Neuronal stem cell (in vitro differentiated cells): ENCODE measurements at regions not wholly inside any gene's neighbourhood (a gene's known extent, or its start where the extent isn't known, plus 50 kb on each side); places are given as distances from the start of the nearest gene placed in this dataset.

ENCODE experiments used
- DNase-seq: peaks from one replicate; pipeline ENCODE4 v3.0.0-alpha.2; 2013; ENCODE audit warnings: low spot score
- H2AFZ ChIP-seq: one replicate; pipeline ENCODE4 v1.6.1; 2013; ENCODE audit warnings: mild to moderate bottlenecking, low read length, inconsistent platforms
- H2AK5ac ChIP-seq: 2 replicates; pipeline ENCODE4 v1.6.1; 2013; ENCODE audit warnings: low read depth, mild to moderate bottlenecking, inconsistent platforms, low read length, moderate library complexity, mixed read lengths
- H2BK120ac ChIP-seq: 2 replicates; pipeline ENCODE4 v1.6.1; 2013; ENCODE audit warnings: low read depth, mild to moderate bottlenecking, inconsistent platforms, low read length, moderate library complexity, mixed read lengths
- H2BK12ac ChIP-seq: one replicate; pipeline ENCODE4 v1.6.1; 2013; ENCODE audit warnings: low read length, inconsistent platforms
- H2BK15ac ChIP-seq: 2 replicates; pipeline ENCODE4 v1.6.1; 2013; ENCODE audit warnings: mild to moderate bottlenecking, low read length, inconsistent platforms, mixed read lengths
- H2BK5ac ChIP-seq: one replicate; pipeline ENCODE4 v1.6.1; 2013; ENCODE audit warnings: inconsistent platforms, mild to moderate bottlenecking, low read length, moderate library complexity
- H3K14ac ChIP-seq: one replicate; pipeline ENCODE4 v1.6.1; 2013; ENCODE audit warnings: low read length, inconsistent platforms
- H3K18ac ChIP-seq: 2 replicates; pipeline ENCODE4 v1.6.1; 2013; ENCODE audit warnings: low read length, inconsistent platforms
- H3K23ac ChIP-seq: 2 replicates; pipeline ENCODE4 v1.6.1; 2013; ENCODE audit warnings: low read depth, mild to moderate bottlenecking, mixed read lengths, low read length, inconsistent platforms; ENCODE audit not compliant: poor library complexity
- H3K27ac ChIP-seq: replicated peaks from 3 replicates; pipeline ENCODE4 v1.5.1; 2013; ENCODE audit warnings: low read length, inconsistent platforms
- H3K27me3 ChIP-seq, 3 experiments: 2 replicates each; pipeline ENCODE4 v1.6.1; 2013; ENCODE audit warnings: low read length in 3 of 3, mild to moderate bottlenecking in 2 of 3, inconsistent platforms in 1 of 3, low read depth in 1 of 3, mixed read lengths in 1 of 3, moderate library complexity in 1 of 3; ENCODE audit not compliant: control insufficient read depth in 3 of 3, insufficient read depth in 3 of 3
- H3K36me3 ChIP-seq, 2 donors: replicated peaks in 1 of 2; 2 replicates each; pipeline ENCODE4 v1.6.1; 2013; ENCODE audit warnings: low read length in 2 of 2; ENCODE audit not compliant: control insufficient read depth in 2 of 2, insufficient read depth in 2 of 2
- H3K4ac ChIP-seq: 2 replicates; pipeline ENCODE4 v1.6.1; 2013; ENCODE audit warnings: inconsistent platforms, mild to moderate bottlenecking, low read length, moderate library complexity
- H3K4me1 ChIP-seq, 2 donors: 1 replicate in 1 of 2; 2 replicates in 1 of 2; pipeline ENCODE4 v1.6.1; 2013; ENCODE audit warnings: low read length in 2 of 2, low read depth in 1 of 2; ENCODE audit not compliant: control insufficient read depth in 2 of 2, insufficient read depth in 1 of 2
- H3K4me2 ChIP-seq: one replicate; pipeline ENCODE4 v1.6.1; 2013; ENCODE audit warnings: mild to moderate bottlenecking, low read length, inconsistent platforms; ENCODE audit not compliant: insufficient read depth, poor library complexity, severe bottlenecking
- H3K4me3 ChIP-seq, 2 donors: 2 replicates each; pipeline ENCODE4 v1.5.1; 2013; ENCODE audit warnings: low read length in 2 of 2, mild to moderate bottlenecking in 2 of 2, inconsistent platforms in 1 of 2, moderate library complexity in 1 of 2
- H3K79me1 ChIP-seq: one replicate; pipeline ENCODE4 v1.6.1; 2013; ENCODE audit warnings: low read depth, mild to moderate bottlenecking, inconsistent platforms, low read length, moderate library complexity
- H3K9ac ChIP-seq: one replicate; pipeline ENCODE4 v1.6.1; 2013; ENCODE audit warnings: mild to moderate bottlenecking, low read depth, low read length, inconsistent platforms; ENCODE audit not compliant: poor library complexity
- H3K9me3 ChIP-seq, 2 donors: replicated peaks in 1 of 2; 2 replicates each; pipeline versions ENCODE3 to v1.6.1; 2013; ENCODE audit warnings: low read length in 2 of 2, mild to moderate bottlenecking in 2 of 2, inconsistent platforms in 1 of 2, low read depth in 1 of 2, mixed read lengths in 1 of 2, moderate library complexity in 1 of 2; ENCODE audit not compliant: control insufficient read depth in 2 of 2, insufficient read depth in 1 of 2
- H4K8ac ChIP-seq: one replicate; pipeline ENCODE4 v1.6.1; 2013; ENCODE audit warnings: low read depth, mild to moderate bottlenecking, inconsistent platforms, low read length, moderate library complexity
- H4K91ac ChIP-seq: one replicate; pipeline ENCODE4 v1.6.1; 2013; ENCODE audit warnings: low read length, low read depth, mild to moderate bottlenecking, inconsistent platforms; ENCODE audit not compliant: poor library complexity
- WGBS, 2 donors: extraction: QIAGEN DNeasy Blood & Tissue Kit; methylation state at CpG; one replicate each; pipeline ENCODE4 v1.1.7; 2013; ENCODE audit warnings: missing lambda C conversion rate in 2 of 2, mixed read lengths in 1 of 2; ENCODE audit not compliant: insufficient read length in 2 of 2, insufficient replicate concordance in 1 of 2; ENCODE audit errors: extremely low coverage in 2 of 2; 5-methylcytosine and 5-hydroxymethylcytosine counted together

DNA sequence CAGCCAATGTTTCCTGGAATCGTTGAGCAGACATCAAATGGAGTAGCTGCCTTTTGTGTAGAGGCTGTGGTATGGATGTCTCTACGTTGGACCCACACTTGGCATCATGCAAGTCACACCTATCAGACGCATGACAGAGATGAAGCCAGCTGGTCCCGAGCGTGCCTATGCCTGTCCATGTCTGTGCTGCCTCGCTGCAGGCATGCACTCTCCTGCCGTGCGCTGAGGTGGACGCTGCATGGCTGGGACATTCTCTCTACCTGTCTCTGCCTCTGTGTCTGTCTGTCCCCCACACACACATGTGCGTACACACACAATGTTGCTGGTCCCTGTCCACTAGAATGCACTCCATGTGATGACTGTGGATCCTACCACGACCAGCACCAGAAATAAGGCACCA is 514.2 kb upstream of the MYT1L start:
- no peak overlapping the region for H3K9ac ChIP-seq
- peak overlapping the region; percentile 49 for H3K14ac ChIP-seq
- H4K8ac ChIP-seq: no peak overlapping the region
- peak overlapping the region; percentile 54 for H3K18ac ChIP-seq
- no CpG with 5 or more reads among the region's 11 CpGs for WGBS, 2 donors
- H2AFZ ChIP-seq: no peak overlapping the region
- no peak overlapping the region for H2BK5ac ChIP-seq
- H2BK15ac ChIP-seq: peak overlapping the region; percentile 62
- H4K91ac ChIP-seq: no peak overlapping the region
- H3K23ac ChIP-seq: peak overlapping the region; percentile 60
- no peak overlapping the region for H3K4me2 ChIP-seq
- no peaks in the 10 kb centered on the region for H3K9me3 ChIP-seq
- no peak overlapping the region for H2BK12ac ChIP-seq
- no peaks in the 10 kb centered on the region for H3K27me3 ChIP-seq
- no peak overlapping the region for H2BK120ac ChIP-seq
- H3K4ac ChIP-seq: peak overlapping the region; percentile 46
- no peaks in the 10 kb centered on the region for H3K79me1 ChIP-seq
- H2AK5ac ChIP-seq: no peak overlapping the region
- H3K4me1 ChIP-seq: peaks cover 16 to 23% of the 10 kb centered on the region in 2 donors
- H3K4me3 ChIP-seq: no peak overlapping the region
- no peak for DNase-seq
- H3K27ac ChIP-seq: no peak overlapping the region
- no peaks in the 10 kb centered on the region for H3K36me3 ChIP-seq

DNA sequence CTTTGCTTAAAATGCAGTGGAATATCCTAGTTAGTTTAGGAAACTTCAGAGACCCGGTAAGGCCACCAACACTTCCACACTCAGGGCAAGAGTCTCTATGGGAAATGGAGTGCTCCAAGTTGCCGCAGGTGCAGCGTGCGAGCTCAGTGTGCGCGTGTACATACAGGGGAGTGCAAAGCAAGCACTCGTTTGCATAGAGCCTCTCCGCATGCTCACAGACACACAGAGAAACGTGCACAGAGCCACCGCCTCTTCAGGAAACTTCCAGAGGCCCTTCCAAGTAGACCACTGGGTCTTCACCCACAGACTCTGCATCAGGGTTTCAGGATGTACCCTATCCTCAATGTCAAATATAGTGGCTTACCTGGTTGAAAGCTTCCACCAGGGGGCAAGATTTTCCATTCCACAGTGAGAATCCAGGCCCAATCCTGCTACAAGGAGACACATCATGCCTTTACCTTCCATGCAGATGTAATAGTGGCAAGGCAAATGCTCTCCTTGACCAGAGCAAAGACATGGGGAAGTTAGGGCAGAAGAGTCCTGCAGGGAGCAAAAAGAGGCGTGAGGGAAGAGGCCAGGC is 513.0 kb upstream of the MYT1L start:
- no peak for DNase-seq
- H3K18ac ChIP-seq: no peak overlapping the region
- H2AFZ ChIP-seq: no peak overlapping the region
- H3K36me3 ChIP-seq: no peaks in the 10 kb centered on the region
- H2BK15ac ChIP-seq: no peak overlapping the region
- H4K8ac ChIP-seq: no peak overlapping the region
- no peak overlapping the region for H2BK12ac ChIP-seq
- H3K23ac ChIP-seq: no peak overlapping the region
- no peak overlapping the region for H2AK5ac ChIP-seq
- no peak overlapping the region for H3K4me2 ChIP-seq
- H3K14ac ChIP-seq: no peak overlapping the region
- no peak overlapping the region for H3K4me3 ChIP-seq
- no peaks in the 10 kb centered on the region for H3K79me1 ChIP-seq
- no peak overlapping the region for H3K4ac ChIP-seq
- no peak overlapping the region for H3K9ac ChIP-seq
- no CpG with 5 or more reads among the region's 11 CpGs for WGBS, 2 donors
- no peak overlapping the region for H3K27ac ChIP-seq
- no peak overlapping the region for H2BK5ac ChIP-seq
- no peaks in the 10 kb centered on the region for H3K27me3 ChIP-seq
- H3K4me1 ChIP-seq: peaks cover 6 to 14% of the 10 kb centered on the region in 2 donors
- no peaks in the 10 kb centered on the region for H3K9me3 ChIP-seq
- H2BK120ac ChIP-seq: no peak overlapping the region
- no peak overlapping the region for H4K91ac ChIP-seq

DNA sequence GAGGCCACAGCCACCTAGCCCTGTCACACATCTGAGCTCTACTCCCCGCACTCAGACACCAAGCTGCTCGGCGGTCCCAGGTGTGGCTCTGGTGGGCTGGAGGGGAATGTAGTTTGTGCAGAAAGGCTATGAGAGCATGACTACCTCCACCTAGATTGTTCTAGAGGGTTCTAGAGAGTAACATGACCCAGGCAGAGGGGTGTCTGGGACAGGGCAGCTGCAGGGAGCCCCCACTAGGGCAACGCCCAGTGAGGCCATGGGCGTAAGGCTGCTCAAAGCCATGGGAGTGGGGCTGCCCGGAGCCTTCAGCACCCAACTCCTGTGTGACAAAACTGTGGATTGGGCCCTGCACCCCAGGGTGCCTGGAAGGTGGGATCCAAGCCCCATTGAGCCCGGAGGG is 511.4 kb upstream of the MYT1L start:
- no peak for DNase-seq

DNA sequence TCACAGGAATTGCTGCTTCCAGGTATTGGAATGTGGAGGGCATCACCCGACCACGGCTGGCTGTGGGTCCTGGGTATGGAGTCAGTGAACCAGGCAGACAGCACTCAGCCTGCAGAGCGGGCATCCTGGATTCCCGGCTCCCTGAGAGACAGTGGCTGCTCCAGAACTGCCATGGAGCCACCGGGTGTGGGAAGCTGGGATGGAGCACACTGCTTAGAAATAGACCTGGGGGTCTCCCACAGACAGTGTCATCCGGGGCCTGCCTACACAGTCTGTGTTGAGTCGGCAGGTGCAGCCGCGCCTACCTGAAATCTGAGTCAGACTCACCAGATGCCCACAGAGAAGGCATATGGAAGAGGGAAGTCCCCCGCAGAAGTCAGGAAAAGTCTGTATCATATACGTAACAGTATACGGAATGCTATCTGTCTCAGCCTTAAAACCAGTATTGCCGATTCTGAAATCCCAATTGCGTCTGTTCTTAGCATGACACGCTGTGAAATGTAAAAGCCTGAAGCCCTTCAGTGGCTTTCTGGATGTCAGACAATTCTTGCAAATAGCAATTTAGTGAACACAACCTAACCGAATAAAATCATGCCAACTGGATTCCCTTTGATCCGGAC is 509.7 kb upstream of the MYT1L start:
- no peak overlapping the region for H3K14ac ChIP-seq
- no peaks in the 10 kb centered on the region for H3K9me3 ChIP-seq
- no peak for DNase-seq
- no peak overlapping the region for H4K8ac ChIP-seq
- no peak overlapping the region for H3K27ac ChIP-seq
- no peak overlapping the region for H3K4me2 ChIP-seq
- peaks cover 0 to 1% of the 10 kb centered on the region in 2 donors for H3K4me1 ChIP-seq
- H2BK5ac ChIP-seq: no peak overlapping the region
- no peak overlapping the region for H2AFZ ChIP-seq
- H3K36me3 ChIP-seq: no peaks in the 10 kb centered on the region
- H2BK15ac ChIP-seq: no peak overlapping the region
- H3K79me1 ChIP-seq: no peaks in the 10 kb centered on the region
- no peak overlapping the region for H3K18ac ChIP-seq
- H3K9ac ChIP-seq: no peak overlapping the region
- no peak overlapping the region for H2AK5ac ChIP-seq
- no peak overlapping the region for H2BK12ac ChIP-seq
- WGBS, 2 donors: no CpG with 5 or more reads among the region's 17 CpGs
- no peaks in the 10 kb centered on the region for H3K27me3 ChIP-seq
- H4K91ac ChIP-seq: no peak overlapping the region
- H3K4me3 ChIP-seq: no peak overlapping the region
- H2BK120ac ChIP-seq: no peak overlapping the region
- H3K23ac ChIP-seq: no peak overlapping the region
- no peak overlapping the region for H3K4ac ChIP-seq

More for the DNA sequence above, 511.4 kb upstream of the MYT1L start:
- Histone ChIP-seq H3K18ac (no peak overlapping the region), H2AK5ac (no peak overlapping the region), H3K23ac (no peak overlapping the region), H2BK15ac (no peak overlapping the region), H2BK12ac (no peak overlapping the region), H3K4me1 (peaks cover 0 to 1% of the 10 kb centered on the region in 2 donors), H3K9me3 (no peaks in the 10 kb centered on the region), H3K36me3 (no peaks in the 10 kb centered on the region), H4K91ac (no peak overlapping the region), H4K8ac (no peak overlapping the region), H3K79me1 (no peaks in the 10 kb centered on the region), H3K14ac (no peak overlapping the region), H2AFZ (no peak overlapping the region), H3K4ac (no peak overlapping the region), H3K27me3 (no peaks in the 10 kb centered on the region), H3K4me3 (no peak overlapping the region), H2BK120ac (no peak overlapping the region), H3K4me2 (no peak overlapping the region), H3K9ac (no peak overlapping the region), H3K27ac (no peak overlapping the region), H2BK5ac (no peak overlapping the region)
- no CpG with 5 or more reads among the region's 7 CpGs for WGBS, 2 donors
